Left ventricle myocardium inferior (tissue), 1 donor: ENCODE measurements at regions not wholly inside any gene's neighbourhood (a gene's known extent, or its start where the extent isn't known, plus 50 kb on each side); places are given as distances from the start of the nearest gene placed in this dataset.
"Not testable (repeated sequence)": the region's sequence is repeated elsewhere in the genome, so short reads cannot be mapped to it uniquely, and the experiment has no call there.

Experiments
- DNase-seq: peaks from one replicate; pipeline ENCODE4 v3.0.0-alpha.2; 2020
- H3K27ac ChIP-seq: fragments of 200-600 bp; replicated peaks from 2 replicates; pipeline ENCODE4 v1.8.0; 2021
- H3K27me3 ChIP-seq: fragments of 200-600 bp; 2 replicates; pipeline ENCODE4 v1.8.0; 2021; ENCODE audit warnings: low read depth
- H3K36me3 ChIP-seq: fragments of 200-600 bp; 2 replicates; pipeline ENCODE4 v1.8.0; 2021
- H3K4me1 ChIP-seq: fragments of 200-600 bp; 2 replicates; pipeline ENCODE4 v1.8.0; 2021
- H3K4me3 ChIP-seq: fragments of 200-600 bp; 2 replicates; pipeline ENCODE4 v1.8.0; 2021; ENCODE audit warnings: mild to moderate bottlenecking, moderate library complexity
- H3K9me3 ChIP-seq: fragments of 200-600 bp; replicated peaks from 2 replicates; pipeline ENCODE4 v1.8.0; 2021
- intact Hi-C: fragments of 100-400 bp; cut with micrococcal nuclease; formaldehyde crosslinking; loops from one replicate; pipeline ENCODE4 v1.11.0; 2022
- TF ChIP-seq, protein P1 (sequence below): fragments of 200-600 bp; IDR thresholded peaks from 2 replicates; pipeline ENCODE4 v1.8.0; 2021; ENCODE audit warnings: antibody characterized with exemption, mild to moderate bottlenecking, borderline replicate concordance
- donor health status: DM: no; HTN: yes; CAD: no; lungs with severe emphysema.

GRCh38 chr6:3529232-3529631 is 72.4 kb upstream of the SLC22A23 start:
- H3K27me3 ChIP-seq = peaks cover 48% of the 10 kb centered on the region
- H3K9me3 ChIP-seq = no peaks in the 10 kb centered on the region
- TF ChIP-seq, protein P1, sequence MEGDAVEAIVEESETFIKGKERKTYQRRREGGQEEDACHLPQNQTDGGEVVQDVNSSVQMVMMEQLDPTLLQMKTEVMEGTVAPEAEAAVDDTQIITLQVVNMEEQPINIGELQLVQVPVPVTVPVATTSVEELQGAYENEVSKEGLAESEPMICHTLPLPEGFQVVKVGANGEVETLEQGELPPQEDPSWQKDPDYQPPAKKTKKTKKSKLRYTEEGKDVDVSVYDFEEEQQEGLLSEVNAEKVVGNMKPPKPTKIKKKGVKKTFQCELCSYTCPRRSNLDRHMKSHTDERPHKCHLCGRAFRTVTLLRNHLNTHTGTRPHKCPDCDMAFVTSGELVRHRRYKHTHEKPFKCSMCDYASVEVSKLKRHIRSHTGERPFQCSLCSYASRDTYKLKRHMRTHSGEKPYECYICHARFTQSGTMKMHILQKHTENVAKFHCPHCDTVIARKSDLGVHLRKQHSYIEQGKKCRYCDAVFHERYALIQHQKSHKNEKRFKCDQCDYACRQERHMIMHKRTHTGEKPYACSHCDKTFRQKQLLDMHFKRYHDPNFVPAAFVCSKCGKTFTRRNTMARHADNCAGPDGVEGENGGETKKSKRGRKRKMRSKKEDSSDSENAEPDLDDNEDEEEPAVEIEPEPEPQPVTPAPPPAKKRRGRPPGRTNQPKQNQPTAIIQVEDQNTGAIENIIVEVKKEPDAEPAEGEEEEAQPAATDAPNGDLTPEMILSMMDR = no peak
- no peak overlapping the region for H3K4me3 ChIP-seq
- H3K36me3 ChIP-seq = no peaks in the 10 kb centered on the region
- intact Hi-C loops = no loop called here
- no peaks in the 10 kb centered on the region for H3K4me1 ChIP-seq
- no peak overlapping the region for H3K27ac ChIP-seq
- DNase-seq = no peak

DNA sequence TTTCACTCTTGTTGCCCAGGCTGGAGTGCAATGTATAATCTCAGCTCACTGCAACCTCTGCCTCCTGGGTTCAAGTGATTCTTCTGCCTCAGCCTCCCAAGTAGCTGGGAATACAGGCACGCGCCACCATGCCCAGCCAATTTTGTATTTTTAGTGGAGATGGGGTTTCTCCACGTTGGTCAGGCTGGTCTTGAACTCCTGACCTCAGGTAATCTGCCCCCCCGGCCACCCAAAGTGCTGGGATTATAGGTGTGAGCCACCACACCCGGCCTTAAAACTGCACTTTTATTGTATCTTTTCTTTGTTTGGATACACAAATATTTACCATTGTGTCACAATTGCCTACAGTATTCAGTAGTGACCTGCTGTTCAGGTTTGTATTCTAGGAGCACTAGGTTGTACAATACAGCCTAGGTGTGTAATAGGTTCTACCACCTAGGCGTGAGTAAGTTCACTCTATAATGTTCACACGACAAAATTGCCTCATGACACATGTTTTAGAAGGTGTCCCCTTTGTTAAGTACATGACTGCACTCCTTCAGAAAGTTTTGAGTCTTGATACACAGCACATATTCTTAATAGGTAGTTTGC is 71.3 kb upstream of the SLC22A23 start:
- H3K36me3 ChIP-seq, H3K9me3 ChIP-seq, H3K4me3 ChIP-seq, DNase-seq, intact Hi-C loops, H3K4me1 ChIP-seq, H3K27ac ChIP-seq: not testable (repeated sequence)
- H3K27me3 ChIP-seq = peaks cover 48% of the 10 kb centered on the region

DNA sequence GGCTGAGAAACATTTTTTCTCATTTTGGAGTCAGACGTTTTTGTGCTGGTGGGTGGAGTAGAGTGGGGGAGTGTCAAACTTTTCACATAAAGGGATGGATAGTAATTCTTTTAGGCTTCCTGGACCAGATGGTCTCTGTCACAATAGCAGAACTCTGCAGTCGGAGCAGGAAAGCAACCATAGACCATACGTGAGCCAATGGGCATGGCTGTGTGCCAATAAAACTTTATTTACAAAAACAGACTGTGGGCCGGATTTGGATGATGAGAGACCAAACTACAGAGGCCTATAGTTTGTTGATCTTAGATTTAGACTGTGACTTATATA is 70.8 kb upstream of the SLC22A23 start:
- H3K27ac ChIP-seq = no peak overlapping the region
- H3K36me3 ChIP-seq = no peaks in the 10 kb centered on the region
- peaks cover 53% of the 10 kb centered on the region for H3K27me3 ChIP-seq
- TF ChIP-seq, protein P1 = no peak
- DNase-seq = no peak
- H3K4me3 ChIP-seq = no peak overlapping the region
- no peaks in the 10 kb centered on the region for H3K9me3 ChIP-seq
- intact Hi-C loops = no loop called here
- no peaks in the 10 kb centered on the region for H3K4me1 ChIP-seq

GRCh38 chr6:3526962-3527650 is 70.3 kb upstream of the SLC22A23 start:
- no peaks in the 10 kb centered on the region for H3K9me3 ChIP-seq
- no peak for DNase-seq
- peaks cover 58% of the 10 kb centered on the region for H3K27me3 ChIP-seq
- no peaks in the 10 kb centered on the region for H3K4me1 ChIP-seq
- no peak overlapping the region for H3K4me3 ChIP-seq
- H3K36me3 ChIP-seq = no peaks in the 10 kb centered on the region
- intact Hi-C loops = no loop called here
- TF ChIP-seq, protein P1 = no peak
- no peak overlapping the region for H3K27ac ChIP-seq

DNA sequence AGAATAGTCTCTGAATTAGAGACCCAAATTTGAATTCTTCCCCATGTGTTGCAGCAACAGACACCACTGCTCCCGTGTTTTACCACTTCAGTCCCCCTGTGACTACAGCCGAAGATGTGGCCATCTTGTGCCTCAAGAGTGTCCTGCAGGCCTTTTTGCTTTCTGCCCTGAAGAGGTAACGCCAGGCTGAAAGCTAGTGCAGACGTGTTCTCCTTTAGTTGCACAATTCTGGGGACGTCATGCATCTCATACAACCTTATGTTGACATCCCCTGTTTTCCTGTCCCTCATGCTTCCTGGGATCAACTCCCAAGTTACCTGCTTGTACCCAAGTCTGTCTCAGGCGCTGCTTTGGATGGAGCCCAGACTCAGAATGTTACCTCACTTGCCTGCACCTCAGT is 69.1 kb upstream of the SLC22A23 start:
- TF ChIP-seq, protein P1 = no peak
- no peak overlapping the region for H3K27ac ChIP-seq
- intact Hi-C loops = no loop called here

GRCh38 chr6:3524456-3524855 is 67.6 kb upstream of the SLC22A23 start:
- intact Hi-C loops = no loop called here
- Histone ChIP-seq H3K27ac (no peak overlapping the region), H3K4me3 (no peak overlapping the region), H3K27me3 (peaks cover 82% of the 10 kb centered on the region), H3K4me1 (no peaks in the 10 kb centered on the region), H3K9me3 (peaks cover 5% of the 10 kb centered on the region), H3K36me3 (no peaks in the 10 kb centered on the region)
- DNase-seq = no peak
- TF ChIP-seq, protein P1 = no peak

More for the DNA sequence above, 69.1 kb upstream of the SLC22A23 start:
- H3K9me3 ChIP-seq = no peaks in the 10 kb centered on the region
- no peak overlapping the region for H3K4me3 ChIP-seq
- peaks cover 70% of the 10 kb centered on the region for H3K27me3 ChIP-seq
- H3K36me3 ChIP-seq = no peaks in the 10 kb centered on the region
- H3K4me1 ChIP-seq = no peaks in the 10 kb centered on the region
- no peak for DNase-seq
